ENCODE measurements at regions not wholly inside any gene's neighbourhood (a gene's known extent, or its start where the extent isn't known, plus 50 kb on each side); places are given as distances from the start of the nearest gene placed in this dataset.

- no peaks in the 10 kb centered on the region for H3K4me1 ChIP-seq (ENCODE audit: control insufficient read depth in 4 of 4, insufficient read depth in 4 of 4, low read length in 3 of 4)
- TF ChIP-seq FOXA2 (IDR thresholded peaks at IDR 0.05) (no peak), NR2F2 (IDR thresholded peaks at IDR 0.05) (no peak), TAF1 (conservative IDR thresholded peaks at IDR 0.05) (no peak), ATF3 (IDR thresholded peaks at IDR 0.05) (no peak), HNF4A (conservative IDR thresholded peaks at IDR 0.05) (no peak), YY1 (IDR thresholded peaks at IDR 0.05) (no peak), CTCF (IDR thresholded peaks at IDR 0.05; ENCODE audit: low read depth, low read length, missing input control) (no peak), REST (IDR thresholded peaks at IDR 0.05) (no peak), RXRA (IDR thresholded peaks at IDR 0.05) (no peak), RAD21 (IDR thresholded peaks at IDR 0.05) (no peak), GABPA (IDR thresholded peaks at IDR 0.05 in 1 of 2, conservative IDR thresholded peaks at IDR 0.05 in 1 of 2) (no peak), FOXA1 (IDR thresholded peaks at IDR 0.05) (no peak), EGR1 (IDR thresholded peaks at IDR 0.05; ENCODE audit: low read depth in 2 of 2) (no peak), JUND (IDR thresholded peaks at IDR 0.05) (no peak), ZBTB33 (IDR thresholded peaks at IDR 0.05) (no peak), SP1 (IDR thresholded peaks at IDR 0.05) (no peak), MAX (IDR thresholded peaks at IDR 0.05) (no peak), HNF4G (IDR thresholded peaks at IDR 0.05) (no peak)
- no peaks in the 10 kb centered on the region for H3K36me3 ChIP-seq (ENCODE audit: control insufficient read depth in 4 of 4, insufficient read depth in 3 of 4, low read depth in 1 of 4, low read length in 3 of 4)
- no peak for DNase-seq (ENCODE audit: low spot score)
- no peak overlapping the region for H3K27ac ChIP-seq (ENCODE audit: low read depth in 1 of 2, low read length in 2 of 2)
- no peaks in the 10 kb centered on the region for H3K9me3 ChIP-seq (ENCODE audit: control insufficient read depth in 4 of 4, low read length in 3 of 4)
- no peak overlapping the region for H3K9ac ChIP-seq (ENCODE audit: low read depth in 1 of 2, low read length in 2 of 2)
- 58% methylated on average over 1 of the region's 1 CpG for WGBS
- no peak overlapping the region for H3K4me3 ChIP-seq (ENCODE audit: low read depth in 1 of 3, low read length in 3 of 3)
- no peaks in the 10 kb centered on the region for H3K27me3 ChIP-seq (ENCODE audit: control insufficient read depth in 4 of 4, insufficient read depth in 4 of 4, low read length in 3 of 4)
Observed at GRCh38 chr14:86613786-86614185, 1083.8 kb downstream of the FLRT2 start.
